ENCODE measurements at regions not wholly inside any gene's neighbourhood (a gene's known extent, or its start where the extent isn't known, plus 50 kb on each side); places are given as distances from the start of the nearest gene placed in this dataset.

- TF ChIP-seq POLR2AphosphoS5 (IDR thresholded peaks at IDR 0.05) (no peak), CTCF (IDR thresholded peaks at IDR 0.05) (no peak), POLR2A (IDR thresholded peaks at IDR 0.05) (no peak)
These were observed 96.0 kb downstream of the GATA3 start for GRCh38 chr10:8150401-8150905.
